GM18858 (cell line): ENCODE measurements at regions not wholly inside any gene's neighbourhood (a gene's known extent, or its start where the extent isn't known, plus 50 kb on each side); places are given as distances from the start of the nearest gene placed in this dataset.

Experiments used
- ATAC-seq: cut with Tn5 transposase; IDR thresholded peaks from one replicate; pipeline ENCODE4 v1.9.1; 2021; ENCODE audit not compliant: unreplicated experiment

DNA sequence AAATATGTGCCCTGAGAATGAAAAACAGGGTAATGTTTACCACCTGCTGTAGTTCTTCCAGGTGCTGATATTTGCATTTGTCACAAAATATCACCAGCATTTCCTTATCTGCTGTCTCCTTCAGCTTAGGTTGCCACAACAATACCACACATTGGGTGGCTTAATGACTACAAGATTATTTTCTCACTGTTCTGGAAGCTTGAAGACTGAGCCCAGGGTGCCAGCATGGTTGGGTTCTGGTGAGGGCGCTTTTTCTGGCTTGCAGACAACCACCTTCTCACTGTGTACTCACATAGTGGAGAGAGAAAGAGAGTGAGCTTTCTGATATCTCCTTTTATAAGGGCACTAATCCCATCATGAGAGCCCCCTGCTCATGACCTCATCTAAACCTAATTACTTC lies 407.5 kb upstream of the RGPD4 start:
- no peak for ATAC-seq

DNA sequence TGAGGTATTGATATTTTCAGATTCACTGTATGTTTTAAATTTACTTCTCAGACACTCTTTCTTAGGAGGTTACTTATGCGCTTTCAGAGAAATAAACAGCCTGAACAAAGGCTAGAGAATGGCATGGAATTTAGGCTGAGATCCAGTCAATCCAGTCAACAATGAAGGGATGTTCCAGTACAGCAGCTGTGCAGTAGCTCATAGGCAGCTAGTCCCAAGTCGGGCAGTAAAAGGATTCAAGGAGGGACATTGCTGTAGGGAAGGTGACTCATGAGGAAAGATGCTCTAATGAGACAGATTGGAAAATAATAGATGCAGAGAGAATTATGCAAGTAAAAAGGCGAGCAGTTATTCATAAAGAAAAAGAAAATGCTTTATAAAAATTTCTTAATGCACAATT lies 397.9 kb upstream of the RGPD4 start:
- no peak for ATAC-seq

DNA sequence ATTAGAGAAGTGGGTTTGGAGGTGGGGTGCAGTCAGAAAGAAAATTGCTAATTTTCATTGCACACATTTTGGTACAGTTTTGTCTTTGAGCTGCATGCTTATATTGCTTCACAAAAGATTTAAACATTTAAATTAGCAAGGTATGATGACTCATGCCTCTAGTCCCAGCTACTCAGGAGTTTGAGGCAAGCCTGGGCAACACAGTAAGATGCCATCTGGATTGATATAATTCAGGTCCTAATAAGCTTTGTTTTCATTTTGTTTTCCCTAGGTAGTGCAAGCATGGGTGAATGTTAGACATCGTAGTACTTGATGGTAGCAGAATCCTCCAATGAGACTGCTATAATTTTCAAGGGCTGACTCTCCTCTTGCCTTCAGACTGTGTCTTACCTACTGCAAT lies 396.7 kb upstream of the RGPD4 start:
- ATAC-seq = no peak

DNA sequence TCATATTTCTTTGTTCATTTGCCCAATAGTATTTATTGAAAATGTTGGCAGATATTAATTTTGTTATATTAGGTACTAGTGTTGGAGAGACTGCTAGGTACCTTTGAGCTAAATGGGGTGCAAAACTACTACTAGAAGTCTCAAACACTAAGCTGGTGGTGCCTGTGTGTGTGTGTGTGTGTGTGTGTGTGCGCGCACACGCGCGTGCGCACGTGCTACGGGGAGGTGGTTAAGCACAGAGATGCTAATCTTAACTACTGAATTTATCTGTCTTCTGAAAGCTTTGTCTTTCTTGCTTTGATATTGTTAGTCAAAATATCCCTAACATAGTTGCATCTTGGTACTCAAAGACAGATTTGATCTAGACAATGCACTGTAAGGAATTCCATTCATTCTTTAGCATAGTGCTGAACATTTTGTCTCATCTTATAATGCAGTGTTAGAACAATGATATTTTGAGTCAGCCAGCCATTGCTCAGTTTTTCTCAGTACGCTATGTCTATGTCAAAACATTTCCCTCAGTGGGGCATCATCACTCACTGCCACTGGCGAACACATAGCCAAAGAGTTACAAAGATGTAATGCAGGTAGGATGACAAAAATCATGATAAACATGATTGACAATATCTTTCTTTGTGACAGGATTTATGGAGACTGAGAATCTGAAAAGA lies 396.0 kb upstream of the RGPD4 start:
- no peak for ATAC-seq

DNA sequence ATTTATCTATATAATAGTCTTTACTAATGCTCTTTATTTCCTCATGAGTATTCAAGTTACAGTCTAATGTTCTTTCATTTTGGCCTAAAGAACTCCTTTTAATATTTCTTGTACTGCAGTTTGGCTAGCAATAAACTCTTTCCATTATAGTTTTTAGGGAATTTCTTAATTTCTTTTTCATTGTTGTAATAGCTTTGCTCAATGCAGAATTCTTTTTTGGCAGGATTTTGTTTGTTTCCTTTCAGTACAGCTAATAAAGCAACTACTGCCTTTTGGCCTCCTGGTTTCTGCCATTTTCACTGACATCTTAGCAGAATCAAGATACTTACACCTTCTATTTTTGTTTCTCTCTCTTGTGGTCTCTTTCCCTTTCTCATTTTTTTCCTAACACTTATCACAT lies 390.4 kb upstream of the RGPD4 start:
- no peak for ATAC-seq

DNA sequence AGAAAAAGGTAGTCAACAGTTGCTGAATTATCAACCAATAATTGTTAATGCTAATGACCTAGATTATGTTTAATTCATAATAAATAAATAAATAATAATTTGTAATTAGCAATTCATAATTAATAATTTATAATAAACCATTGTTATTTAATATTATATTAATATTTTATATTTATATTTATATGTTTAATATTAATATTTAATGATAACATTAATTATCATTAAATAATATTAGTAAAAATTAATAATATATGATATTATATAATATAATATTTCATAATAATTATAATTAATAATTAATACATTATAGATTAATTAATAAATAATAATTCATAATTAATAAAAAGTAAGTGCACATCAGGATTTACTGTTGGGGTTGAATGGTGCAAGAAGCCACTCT lies 389.4 kb upstream of the RGPD4 start:
- no peak for ATAC-seq

DNA sequence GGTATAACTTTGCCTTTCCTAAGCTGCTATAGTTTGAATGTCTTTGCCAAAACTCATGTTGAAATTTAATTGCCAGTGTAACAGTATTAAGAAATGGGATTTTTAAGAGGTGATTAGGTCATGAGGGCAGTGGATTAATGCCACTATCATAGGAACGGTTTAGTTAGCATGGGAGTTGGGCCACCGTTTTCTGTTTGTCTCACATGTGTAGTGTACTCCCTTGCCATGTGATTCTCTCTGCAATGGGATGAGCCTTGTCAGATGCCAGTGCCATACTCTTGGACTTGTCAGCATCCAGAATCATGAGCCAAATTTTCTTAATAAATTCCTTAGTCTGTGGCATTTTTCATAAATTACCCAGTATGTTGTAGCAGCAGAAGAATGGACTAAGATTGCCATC lies 388.9 kb upstream of the RGPD4 start:
- no peak for ATAC-seq

DNA sequence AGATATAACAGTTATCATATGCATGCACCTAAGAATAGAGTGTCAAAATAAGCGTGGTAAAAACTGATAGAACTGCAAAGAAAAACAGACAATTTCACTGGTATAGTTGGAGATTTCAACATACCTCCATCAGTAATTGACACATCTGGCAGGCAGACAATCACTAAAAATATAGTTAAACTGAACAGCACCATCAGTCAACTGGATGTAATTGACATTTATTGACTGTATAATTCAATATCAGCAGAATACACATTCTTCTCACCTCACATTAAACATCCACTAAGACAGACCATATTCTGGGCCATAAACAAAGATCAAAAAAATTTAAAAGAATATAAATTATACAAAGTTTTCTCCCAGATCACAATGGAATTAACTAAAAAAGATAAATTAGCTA lies 378.5 kb upstream of the RGPD4 start:
- no peak for ATAC-seq

DNA sequence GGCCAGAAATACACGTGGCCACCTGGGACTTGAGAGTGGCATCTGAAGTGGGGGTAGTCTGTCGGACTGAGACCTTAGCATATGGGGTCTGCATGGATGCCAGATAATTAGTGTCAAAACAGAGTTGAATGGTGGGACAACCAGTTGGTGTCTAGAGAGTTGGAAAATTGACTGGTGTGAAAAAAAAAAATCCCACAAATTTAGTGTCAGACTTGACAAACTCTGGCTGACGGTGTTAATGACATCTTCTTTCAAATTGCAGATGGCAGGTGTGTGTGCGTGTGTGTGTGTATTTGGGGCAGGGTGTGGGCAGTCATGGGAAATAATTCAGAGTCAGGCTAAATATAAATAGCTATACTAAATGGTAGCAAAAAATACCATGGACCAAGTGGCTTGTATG lies 365.4 kb upstream of the RGPD4 start:
- ATAC-seq = no peak

DNA sequence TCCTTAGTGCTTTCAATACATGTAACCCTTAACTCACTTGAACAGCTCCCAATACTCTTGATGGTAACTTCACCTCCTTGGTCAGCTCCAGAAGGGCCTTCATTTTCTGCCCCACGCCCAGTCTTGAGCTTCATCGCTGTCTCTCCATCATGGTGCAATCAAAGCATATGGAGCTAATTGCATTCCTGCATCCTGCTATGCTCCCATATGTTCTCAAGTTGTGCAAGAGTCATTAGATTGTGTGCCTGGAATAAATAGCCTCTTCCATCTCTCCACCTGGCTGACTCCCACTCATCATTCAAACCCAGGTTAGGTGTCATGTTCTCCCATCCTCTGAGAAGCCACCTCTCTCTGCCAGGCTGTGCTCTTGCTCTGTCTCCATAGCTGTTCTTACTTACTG lies 364.5 kb upstream of the RGPD4 start:
- ATAC-seq = no peak

DNA sequence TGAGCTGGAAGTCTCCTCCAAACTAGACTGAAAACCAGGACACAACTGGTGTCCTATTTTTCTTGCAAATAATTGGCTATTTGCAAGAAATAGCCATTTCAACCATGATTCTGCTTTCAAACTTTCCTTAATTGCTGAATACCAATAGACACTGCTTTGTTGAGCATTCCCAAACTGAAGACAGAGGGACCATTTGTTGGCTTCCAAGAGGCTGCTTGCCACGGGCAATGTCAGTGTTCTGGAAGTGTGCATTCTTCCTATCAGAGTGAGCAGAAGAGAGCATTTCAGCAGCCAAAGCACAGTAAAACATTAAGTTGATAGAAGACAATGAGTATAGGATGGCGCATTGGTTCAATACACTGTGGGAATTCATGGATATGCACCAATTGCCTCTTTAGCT lies 360.5 kb upstream of the RGPD4 start:
- no peak for ATAC-seq

DNA sequence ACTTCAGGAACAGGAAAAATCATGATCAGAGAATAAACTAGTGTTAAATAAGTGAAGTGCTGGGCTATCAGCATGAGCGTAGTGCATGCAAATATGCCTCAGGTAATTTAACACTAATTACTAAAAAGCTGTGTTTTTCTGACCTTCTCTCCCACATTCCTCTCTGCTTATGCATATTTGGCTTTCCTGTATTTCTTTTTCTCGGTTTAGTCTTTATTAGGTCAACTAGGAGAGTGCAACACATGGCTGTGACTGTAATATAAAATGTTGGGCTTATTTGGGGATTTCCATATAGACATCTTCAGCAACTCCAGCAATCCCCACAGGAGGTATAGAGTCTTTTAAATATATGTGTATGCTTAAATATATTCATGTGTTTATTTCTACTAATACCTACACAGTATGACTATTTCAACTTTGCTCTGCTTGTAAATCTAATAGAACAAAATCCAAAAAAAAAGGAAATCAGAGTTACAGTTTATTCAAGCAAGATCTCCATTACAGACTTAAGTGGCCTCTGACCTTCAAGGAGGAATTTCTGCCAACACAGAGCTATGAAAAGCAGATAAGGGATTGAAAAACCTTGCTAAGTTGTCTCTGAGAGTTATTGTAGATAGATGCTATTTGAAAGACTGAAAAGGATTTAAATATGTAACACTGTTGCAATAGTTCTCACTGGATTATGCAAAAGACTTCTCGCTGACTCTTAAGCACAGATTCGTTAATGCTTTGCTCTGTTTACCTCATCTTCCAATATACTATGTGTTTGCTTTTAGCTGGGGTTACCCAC lies 359.5 kb upstream of the RGPD4 start:
- ATAC-seq = no peak

DNA sequence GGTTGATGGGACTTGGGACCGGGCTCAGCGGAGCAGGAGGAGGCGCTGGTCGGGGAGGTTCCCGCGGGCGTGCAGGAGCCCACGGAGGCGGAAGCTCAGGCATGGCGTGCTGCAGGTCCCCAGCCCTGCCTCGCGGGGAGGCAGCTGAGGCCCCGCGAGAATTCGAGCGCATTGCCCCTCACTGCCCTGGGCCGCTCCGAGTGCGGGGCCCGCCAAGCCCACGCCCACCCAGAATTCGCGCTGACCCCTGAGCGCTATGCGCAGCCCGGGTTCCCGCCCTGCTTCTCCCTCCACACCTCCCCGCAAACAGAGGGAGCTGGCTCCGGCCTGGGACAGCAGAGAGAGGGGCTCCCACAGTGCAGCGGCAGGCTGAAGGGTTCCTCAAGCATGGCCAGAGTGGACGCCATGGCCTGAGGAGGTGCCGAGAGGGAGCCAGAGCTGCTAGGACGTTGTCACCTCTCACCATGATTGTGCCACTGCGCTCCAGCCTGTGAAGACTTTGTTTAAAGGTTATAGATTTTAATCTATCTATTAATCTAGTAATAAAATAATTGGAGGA lies 357.2 kb upstream of the RGPD4 start:
- no peak for ATAC-seq

DNA sequence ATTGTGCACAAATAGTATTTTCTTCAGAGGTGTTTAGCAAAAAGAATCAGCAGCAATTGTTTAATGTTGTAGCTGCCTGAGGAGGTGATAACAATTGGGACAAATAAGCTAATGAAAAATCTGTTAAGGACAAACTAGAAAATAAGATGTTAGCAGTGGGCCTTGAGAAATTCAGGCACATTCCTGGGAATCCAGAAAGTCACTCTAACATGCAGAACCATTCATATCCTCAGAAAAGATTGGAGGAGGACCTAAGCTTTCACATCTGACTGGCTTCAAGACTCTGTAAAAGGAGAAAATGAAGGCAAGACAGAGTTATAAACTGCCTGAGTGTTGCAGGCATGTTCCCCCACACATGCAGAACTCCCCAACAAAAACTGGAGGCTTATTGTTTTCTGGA lies 353.5 kb upstream of the RGPD4 start:
- ATAC-seq = no peak

DNA sequence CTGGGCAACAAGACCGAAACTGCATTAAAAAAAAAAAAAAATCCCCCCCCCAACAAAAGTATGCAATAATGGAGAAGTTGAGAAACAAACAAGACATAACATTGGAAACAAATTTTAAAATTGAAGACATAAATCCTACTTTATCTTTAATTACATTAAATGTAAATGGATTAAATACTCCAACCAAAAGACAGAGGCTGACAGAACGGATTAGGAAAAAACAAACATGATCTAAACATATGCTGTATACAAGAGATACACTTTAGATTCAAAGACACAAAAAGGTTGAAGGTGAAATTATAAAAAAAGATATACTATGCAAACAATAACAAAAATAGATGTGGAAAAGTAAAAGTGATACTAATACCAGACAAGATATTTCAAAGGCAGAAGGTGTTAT lies 350.8 kb upstream of the RGPD4 start:
- no peak for ATAC-seq

DNA sequence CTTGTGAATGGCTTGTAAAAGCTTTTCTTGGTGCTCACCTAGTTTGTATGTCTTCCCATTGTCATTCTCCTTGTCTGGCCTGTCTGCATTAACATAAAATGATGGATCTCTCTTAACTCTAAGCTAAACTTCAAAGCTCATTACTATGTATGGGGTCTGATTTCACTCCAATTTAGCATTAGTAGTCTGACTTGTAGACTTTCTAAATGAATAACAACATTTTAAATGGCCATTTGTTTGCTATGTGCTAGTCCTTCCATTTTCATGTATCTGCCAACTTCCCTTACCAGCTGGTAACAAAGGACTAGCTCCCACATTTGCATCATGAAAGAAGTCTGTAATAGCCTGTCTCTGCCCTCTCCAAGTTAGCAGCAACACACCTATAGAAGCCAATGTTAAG lies 324.2 kb upstream of the RGPD4 start:
- ATAC-seq = no peak

DNA sequence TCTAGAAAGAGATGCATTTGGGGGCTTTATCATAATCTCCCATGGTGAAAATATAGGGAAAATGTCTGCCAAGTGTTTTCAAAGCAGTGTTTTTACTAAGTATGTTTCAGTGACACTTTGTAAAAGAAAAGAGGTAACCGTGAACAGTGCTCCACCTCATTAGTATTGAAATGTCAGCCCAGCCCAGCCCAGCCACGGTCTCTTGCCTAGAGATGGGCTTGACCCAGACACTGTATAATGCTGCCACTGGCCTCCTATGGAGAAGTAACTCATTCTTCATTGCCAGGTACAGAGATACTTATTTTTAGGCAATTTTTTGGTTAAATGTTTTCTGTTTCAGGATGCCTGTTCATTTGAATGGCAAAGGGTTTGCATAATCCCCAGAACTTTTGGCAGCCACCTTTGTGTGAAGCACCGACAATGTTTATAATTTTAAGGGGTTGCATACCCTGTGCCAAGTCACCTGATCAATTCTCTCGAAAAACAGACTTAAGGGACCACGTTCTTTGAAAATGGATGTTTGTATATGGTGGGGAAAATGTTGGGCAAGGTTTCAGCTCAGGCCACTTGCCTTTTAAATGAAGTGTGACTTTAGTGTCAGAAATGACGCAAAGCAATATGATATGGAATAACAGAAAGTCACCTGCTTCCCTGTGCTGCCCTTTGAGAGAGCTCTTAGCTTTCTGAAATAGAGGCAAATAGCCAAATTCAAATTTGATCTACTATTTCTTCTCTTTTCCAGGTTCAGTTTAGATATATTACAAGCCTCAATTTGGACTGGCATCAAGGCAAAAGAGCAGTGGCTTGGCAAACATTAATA lies 314.5 kb upstream of the RGPD4 start:
- ATAC-seq = no peak

DNA sequence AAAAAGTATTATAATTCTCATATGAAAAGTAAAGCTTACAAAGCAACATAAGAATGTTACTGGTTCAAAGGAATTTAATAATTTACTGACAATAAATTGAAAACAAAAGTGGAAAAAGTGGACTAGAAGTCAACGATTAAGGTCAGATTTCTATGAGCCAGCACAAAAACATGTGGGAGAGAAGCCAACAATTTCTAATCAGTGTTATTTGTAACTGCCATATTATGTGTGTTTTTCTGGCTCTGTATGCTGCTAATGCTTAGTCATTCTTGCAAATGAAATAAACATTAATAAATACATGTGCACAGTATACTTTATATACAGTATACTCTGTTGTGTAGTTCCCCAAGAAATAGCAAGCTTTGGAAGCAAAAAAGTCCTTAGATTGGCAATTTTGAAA lies 301.3 kb upstream of the RGPD4 start:
- no peak for ATAC-seq

DNA sequence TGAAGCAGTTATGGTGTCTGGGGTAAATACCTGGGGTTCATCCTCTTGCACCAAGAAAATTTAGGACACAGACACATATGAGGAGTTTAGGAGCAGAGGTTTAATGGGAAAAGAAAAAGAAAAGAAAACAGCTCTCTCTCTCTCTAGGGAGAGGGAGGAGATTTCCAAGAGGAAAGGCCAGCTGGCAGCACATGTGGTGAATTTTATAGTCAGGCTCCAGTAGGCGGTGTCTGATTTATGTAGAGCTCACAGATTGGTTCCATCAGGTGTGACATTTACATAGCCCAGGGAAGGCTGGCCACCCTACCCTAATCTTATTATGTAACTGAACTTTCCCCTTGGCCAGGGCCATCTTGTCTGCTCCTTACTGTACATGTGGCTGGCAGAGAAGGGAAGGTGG lies 297.5 kb upstream of the RGPD4 start:
- no peak for ATAC-seq

DNA sequence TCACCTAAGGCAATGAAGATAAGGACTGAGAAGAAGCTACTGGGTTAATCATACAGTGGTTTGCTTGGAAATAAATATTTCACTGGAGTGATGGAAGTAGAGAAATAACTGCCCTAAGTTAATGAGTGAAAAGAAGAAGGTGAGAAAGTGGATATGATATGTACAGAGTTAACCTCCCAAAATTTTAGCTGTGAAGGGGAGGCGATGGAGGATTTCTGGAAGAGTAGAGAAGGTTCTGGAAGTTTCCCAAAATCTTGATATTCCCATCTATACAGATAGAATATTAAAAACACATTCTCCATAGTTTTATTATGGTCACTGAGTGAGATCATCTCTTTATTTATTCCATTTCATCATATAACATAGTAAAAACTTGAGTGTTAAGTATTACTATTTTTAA lies 296.6 kb upstream of the RGPD4 start:
- no peak for ATAC-seq

DNA sequence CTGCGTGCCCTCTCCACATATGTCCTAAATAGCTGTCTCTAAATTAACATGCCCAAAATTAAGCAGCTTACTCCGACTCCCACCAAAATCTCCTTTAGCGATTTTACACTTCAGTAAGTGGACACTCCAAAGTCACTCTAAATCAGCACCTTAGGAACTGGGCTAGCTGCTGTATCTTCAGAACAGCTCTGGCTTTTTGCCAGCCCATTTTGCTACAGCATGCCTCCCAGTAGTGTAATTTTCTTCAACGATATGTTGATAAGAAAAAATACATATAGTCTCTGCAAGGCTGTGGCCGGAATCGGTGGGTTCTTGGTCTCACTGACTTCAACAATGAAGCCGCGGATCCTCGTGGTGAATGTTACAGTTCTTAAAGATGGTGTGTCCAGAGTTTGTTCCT lies 291.8 kb upstream of the RGPD4 start:
- no peak for ATAC-seq
